Femur (tissue), 1 donor: ENCODE measurements at regions not wholly inside any gene's neighbourhood (a gene's known extent, or its start where the extent isn't known, plus 50 kb on each side); places are given as distances from the start of the nearest gene placed in this dataset.

Source experiments
- DNase-seq: peaks from one replicate; pipeline ENCODE4 v3.0.0-alpha.2; 2017

- DNase-seq, result no peak
Measured at GRCh38 chr20:10771435-10772140, 97.8 kb upstream of the JAG1 start.

DNA sequence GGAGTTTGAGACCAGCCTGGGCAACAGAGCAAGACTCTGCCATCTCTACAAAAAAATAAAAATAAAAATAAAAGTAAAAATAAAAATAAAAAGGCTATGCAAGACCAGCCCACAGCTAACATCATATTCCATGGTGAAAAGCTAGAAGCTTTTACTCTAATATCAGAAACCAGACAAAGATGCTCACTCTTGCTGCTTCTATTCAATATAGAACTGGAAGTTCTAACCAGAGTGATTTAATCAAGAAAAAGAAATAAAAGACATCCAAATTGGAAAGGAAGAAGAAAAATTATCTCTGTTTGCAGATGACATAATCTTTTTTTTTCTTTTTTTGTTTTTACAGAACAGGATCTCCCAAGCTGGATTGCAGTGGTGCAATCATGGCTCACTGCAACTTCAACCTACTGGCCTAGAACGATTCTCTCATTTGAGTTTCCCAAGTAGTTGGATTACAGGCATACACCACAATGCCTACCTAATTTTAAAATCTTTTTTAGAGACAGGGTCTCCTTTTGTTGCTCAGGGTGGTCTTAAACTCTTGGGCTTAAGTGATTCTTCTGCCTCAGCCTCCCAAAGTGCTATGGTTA is 100.7 kb upstream of the JAG1 start:
- DNase-seq, result no peak

DNA sequence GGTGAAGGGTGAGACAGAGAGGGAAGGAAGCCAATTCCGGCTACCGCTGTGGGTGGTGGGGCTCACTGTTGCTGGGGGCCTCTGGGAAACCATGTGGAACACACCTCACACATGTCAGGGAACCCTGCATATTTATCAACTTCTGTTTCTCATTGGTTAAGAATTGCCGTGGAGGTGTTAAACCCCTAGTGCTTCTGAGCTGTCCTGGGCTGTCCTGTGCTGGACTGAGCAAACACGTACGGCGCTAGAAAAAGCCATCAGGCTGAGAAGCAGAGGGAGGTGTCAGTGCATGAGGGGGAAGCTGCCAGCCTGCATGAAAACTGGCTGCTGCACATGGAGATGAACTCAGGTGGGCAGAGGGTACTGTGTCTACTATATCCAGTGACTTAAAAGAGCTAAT is 103.9 kb upstream of the JAG1 start:
- no peak for DNase-seq

DNA sequence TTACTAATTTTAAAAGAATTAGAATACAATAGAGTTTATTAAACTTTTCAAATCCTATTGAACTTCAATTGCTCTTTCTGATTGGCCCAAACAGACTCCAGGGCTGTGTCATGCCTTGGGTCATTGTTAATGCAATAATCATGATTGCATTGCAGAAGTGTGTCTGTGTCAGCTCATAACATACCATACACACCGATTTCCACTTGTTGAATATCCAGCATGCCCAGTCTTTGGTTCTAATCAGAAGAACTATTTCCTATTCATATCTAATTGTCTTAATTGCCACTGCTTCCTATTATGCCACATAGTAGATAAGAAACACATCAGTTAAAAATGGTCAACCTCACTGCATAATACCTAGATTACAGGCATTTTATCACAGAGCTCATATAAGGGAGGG is 106.1 kb upstream of the JAG1 start:
- no peak for DNase-seq

GRCh38 chr20:10780901-10781300 is 107.1 kb upstream of the JAG1 start:
- DNase-seq, result no peak

- no peak for DNase-seq
Measured at GRCh38 chr20:10781526-10781925, 107.7 kb upstream of the JAG1 start.

- DNase-seq, result no peak
Measured at GRCh38 chr20:10783707-10784553, 110.1 kb upstream of the JAG1 start.

GRCh38 chr20:10784554-10785183 is 110.9 kb upstream of the JAG1 start:
- DNase-seq, result no peak

GRCh38 chr20:10786678-10787077 is 112.9 kb upstream of the JAG1 start:
- DNase-seq, result no peak

GRCh38 chr20:10788055-10788454 is 114.3 kb upstream of the JAG1 start:
- no peak for DNase-seq

DNA sequence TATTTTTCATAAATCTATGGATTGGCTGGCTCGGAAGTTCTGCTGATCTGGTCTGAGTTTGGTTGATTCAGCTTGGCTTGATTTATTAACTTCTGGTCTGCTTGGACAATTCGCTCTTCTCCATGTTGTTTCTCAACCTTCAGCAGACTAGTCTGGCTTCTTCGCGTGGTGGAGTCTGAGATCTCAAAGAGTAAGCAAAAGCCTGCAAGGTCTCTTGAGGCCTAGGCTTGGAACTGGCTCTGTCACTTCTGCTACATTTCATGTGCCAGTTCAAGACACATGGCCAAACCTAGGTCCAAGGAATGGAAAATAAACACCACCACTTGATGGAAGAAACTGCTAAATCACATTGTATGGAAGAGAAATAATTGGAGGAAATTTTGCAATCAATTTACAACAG is 115.1 kb upstream of the JAG1 start:
- DNase-seq, result no peak

DNA sequence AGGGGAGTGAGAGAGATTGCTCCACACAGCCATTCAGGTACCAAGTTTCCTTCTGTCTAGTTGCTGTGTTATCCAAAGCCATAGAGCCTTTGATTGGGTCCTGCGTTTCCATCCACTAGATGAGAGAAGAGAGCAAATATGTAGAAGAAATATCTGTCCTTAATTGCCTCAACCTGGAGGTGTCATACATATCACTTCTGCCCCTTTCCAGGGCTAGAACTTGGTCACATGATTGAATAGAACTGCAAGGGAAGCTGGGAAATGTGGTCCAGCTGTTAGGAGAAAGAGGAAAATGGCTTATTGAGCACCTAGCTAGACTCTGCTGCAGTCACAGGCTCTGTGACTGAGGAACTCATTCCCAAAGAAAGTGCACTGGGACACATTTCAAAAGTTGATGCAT is 115.6 kb upstream of the JAG1 start:
- DNase-seq, result no peak

GRCh38 chr20:10790013-10790412 is 116.2 kb upstream of the JAG1 start:
- DNase-seq, result no peak

GRCh38 chr20:10792291-10792690 is 118.5 kb upstream of the JAG1 start:
- no peak for DNase-seq

- DNase-seq, result no peak
Measured at GRCh38 chr20:10793766-10794165, 120.0 kb upstream of the JAG1 start.

DNA sequence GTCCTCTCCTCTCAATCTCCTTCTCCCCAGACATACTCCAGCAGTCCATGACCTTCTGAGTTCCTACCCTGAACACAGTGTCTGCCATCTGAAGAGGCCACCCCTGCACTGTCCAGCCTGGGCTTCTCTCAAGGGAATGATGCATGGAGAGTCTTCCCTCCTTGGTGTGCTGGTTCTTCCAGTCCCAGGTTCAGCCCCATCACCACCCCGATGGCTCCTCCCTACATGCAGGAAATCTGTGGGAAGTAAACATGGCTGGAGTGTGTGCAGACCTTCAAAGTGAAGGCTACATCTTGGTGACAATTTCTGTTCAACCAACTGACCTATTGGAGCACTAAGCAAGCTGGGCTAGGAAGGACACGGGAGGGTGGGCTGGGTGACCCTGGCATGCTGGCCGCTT is 121.0 kb upstream of the JAG1 start:
- DNase-seq, result no peak

GRCh38 chr20:10795286-10796026 is 121.7 kb upstream of the JAG1 start:
- DNase-seq, result no peak

- DNase-seq, result no peak
Measured at GRCh38 chr20:10798811-10799210, 125.0 kb upstream of the JAG1 start.

GRCh38 chr20:10799735-10800134 is 125.9 kb upstream of the JAG1 start:
- DNase-seq, result no peak

DNA sequence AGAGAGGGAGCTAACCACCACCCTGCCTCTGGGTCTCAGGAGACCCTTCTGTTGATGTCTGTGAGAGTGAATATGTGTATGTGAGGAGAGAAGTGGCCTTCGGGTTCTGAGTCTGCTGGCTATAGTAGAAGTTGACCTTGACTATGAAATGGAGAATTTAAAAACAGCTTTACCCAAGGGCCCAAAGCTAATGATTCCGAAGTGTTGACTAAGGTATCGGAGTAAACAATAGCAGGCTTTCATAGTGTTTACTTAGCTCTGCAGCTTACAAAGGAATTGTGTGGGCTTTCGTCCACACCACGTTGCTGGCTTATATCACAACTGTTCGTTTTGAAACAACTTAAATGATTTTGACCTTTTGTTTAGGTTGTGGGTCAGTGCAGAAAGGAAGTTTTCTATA is 126.5 kb upstream of the JAG1 start:
- no peak for DNase-seq

GRCh38 chr20:10802236-10802635 is 128.4 kb upstream of the JAG1 start:
- DNase-seq, result no peak

DNA sequence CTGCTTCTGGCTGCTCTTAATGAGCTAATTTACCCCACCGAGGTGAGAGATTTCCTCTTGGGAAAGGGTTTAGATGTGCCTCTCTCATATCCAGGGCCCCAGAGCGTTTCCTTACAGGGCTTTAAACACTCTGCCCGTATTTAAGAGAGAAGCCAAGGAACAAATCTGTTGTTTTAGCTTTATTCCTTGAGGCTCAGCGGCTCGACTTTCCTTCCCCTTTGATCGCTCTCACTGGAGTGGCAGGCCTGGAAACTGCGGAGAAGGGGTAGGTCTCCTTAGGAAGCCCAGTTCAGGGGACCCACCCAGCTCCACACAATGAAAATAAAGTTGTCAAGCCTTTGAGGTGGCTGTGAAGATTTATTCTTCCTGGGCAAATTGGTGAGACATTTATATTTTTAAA is 132.0 kb upstream of the JAG1 start:
- no peak for DNase-seq

GRCh38 chr20:10806539-10806938 is 132.7 kb upstream of the JAG1 start:
- no peak for DNase-seq
